IMR-90 (cell line): ENCODE measurements at regions not wholly inside any gene's neighbourhood (a gene's known extent, or its start where the extent isn't known, plus 50 kb on each side); places are given as distances from the start of the nearest gene placed in this dataset.

Experiments used
- ATAC-seq: fragments of 200-7000 bp; cut with Tn5 transposase; 2 replicates; pipeline ENCODE4 v1.9.1; 2020; ENCODE audit warnings: low read depth, mild to moderate bottlenecking, moderate library complexity
- BruUV-seq: library from RNA; stranded (reverse); fragments of 400-500 nt; replicated peaks from 2 replicates; lab custom pipeline; 2021; lab: Mats Ljungman, UMichigan
- CTCF ChIA-PET: fragments of 300-600 bp; formaldehyde crosslinking; extraction: SDS; loops from one replicate; lab custom pipeline; 2021; ENCODE audit warnings: antibody characterized with exemption; lab: Yijun Ruan, JAX
- POLR2A ChIA-PET: fragments of 300-600 bp; sonication (Branson Sonifier 250); formaldehyde crosslinking; loops from one replicate; lab custom pipeline; 2022; ENCODE audit warnings: antibody characterized with exemption; ENCODE audit not compliant: unreplicated experiment; lab: Charles Lee
- DNase-seq: peaks from one replicate; pipeline ENCODE4 v3.0.0; 2013
- H2AFZ ChIP-seq: replicated peaks from 2 replicates; pipeline ENCODE3; 2013; ENCODE audit warnings: low read length, mild to moderate bottlenecking; ENCODE audit not compliant: poor library complexity
- H2AK5ac ChIP-seq: 2 replicates; pipeline ENCODE4 v1.6.1; 2013; ENCODE audit warnings: low read depth, low read length, inconsistent platforms
- H2AK9ac ChIP-seq: replicated peaks from 2 replicates; pipeline ENCODE3; 2013; ENCODE audit warnings: mild to moderate bottlenecking, low read depth, low read length, moderate library complexity; ENCODE audit not compliant: poor library complexity
- H2BK120ac ChIP-seq: 2 replicates; pipeline ENCODE4 v1.6.1; 2013; ENCODE audit warnings: low read depth, low read length, inconsistent platforms
- H2BK15ac ChIP-seq: 3 replicates; pipeline ENCODE4 v1.6.1; 2013; ENCODE audit warnings: low read depth, low read length, inconsistent platforms
- H2BK20ac ChIP-seq: 2 replicates; pipeline ENCODE4 v1.6.1; 2013; ENCODE audit warnings: low read depth, mild to moderate bottlenecking, inconsistent platforms, low read length, moderate library complexity
- H2BK5ac ChIP-seq: 2 replicates; pipeline ENCODE4 v1.6.1; 2013; ENCODE audit warnings: mild to moderate bottlenecking, low read depth, low read length, inconsistent platforms; ENCODE audit not compliant: poor library complexity, severe bottlenecking
- H3K14ac ChIP-seq: replicated peaks from 2 replicates; pipeline ENCODE4 v1.6.1; 2013; ENCODE audit warnings: low read depth, low read length, inconsistent platforms
- H3K18ac ChIP-seq: 2 replicates; pipeline ENCODE4 v1.6.1; 2013; ENCODE audit warnings: low read depth, low read length, control low read depth
- H3K23ac ChIP-seq: 2 replicates; pipeline ENCODE4 v1.6.1; 2013; ENCODE audit warnings: low read depth, low read length, inconsistent platforms
- H3K27ac ChIP-seq: 2 replicates; pipeline ENCODE4 v1.5.1; 2013; ENCODE audit warnings: mild to moderate bottlenecking, control low read depth, low read length; ENCODE audit not compliant: insufficient read depth
- H3K27me3 ChIP-seq: 2 replicates; pipeline ENCODE4 v1.6.1; 2013; ENCODE audit warnings: low read length; ENCODE audit not compliant: control insufficient read depth, insufficient read depth
- H3K36me3 ChIP-seq: 2 replicates; pipeline ENCODE4 v1.6.1; 2013; ENCODE audit warnings: low read length, mixed read lengths; ENCODE audit not compliant: control insufficient read depth, insufficient read depth
- H3K4ac ChIP-seq: 2 replicates; pipeline ENCODE4 v1.6.1; 2013; ENCODE audit warnings: low read depth, low read length, inconsistent platforms
- H3K4me1 ChIP-seq: 2 replicates; pipeline ENCODE4 v1.6.1; 2013; ENCODE audit warnings: low read length, mixed read lengths; ENCODE audit not compliant: control insufficient read depth, insufficient read depth
- H3K4me2 ChIP-seq: 2 replicates; pipeline ENCODE4 v1.6.1; 2013; ENCODE audit warnings: low read depth, mild to moderate bottlenecking, control low read depth, low read length, moderate library complexity
- H3K4me3 ChIP-seq: 2 replicates; pipeline ENCODE4 v1.5.1; 2013; ENCODE audit warnings: low read depth, mild to moderate bottlenecking, control low read depth, low read length, moderate library complexity; ENCODE audit not compliant: insufficient read depth
- H3K56ac ChIP-seq: 2 replicates; pipeline ENCODE4 v1.6.1; 2013; ENCODE audit warnings: low read length, inconsistent platforms; ENCODE audit not compliant: insufficient read depth; ENCODE audit errors: extremely low read depth
- H3K79me1 ChIP-seq, 2 experiments: 2 replicates each; pipeline ENCODE4 v1.6.1; 2013; ENCODE audit warnings: low read length in 2 of 2, inconsistent platforms in 1 of 2, low read depth in 1 of 2
- H3K9ac ChIP-seq: 2 replicates; pipeline ENCODE4 v1.6.1; 2013; ENCODE audit warnings: low read depth, low read length, control low read depth
- H3K9me1 ChIP-seq: 2 replicates; pipeline ENCODE4 v1.6.1; 2013; ENCODE audit warnings: low read length, inconsistent platforms; ENCODE audit not compliant: insufficient read depth
- H3K9me3 ChIP-seq: 2 replicates; pipeline ENCODE4 v1.6.1; 2013; ENCODE audit warnings: low read length; ENCODE audit not compliant: control insufficient read depth, insufficient read depth
- H4K20me1 ChIP-seq: 2 replicates; pipeline ENCODE4 v1.6.1; 2013; ENCODE audit warnings: low read length, inconsistent platforms; ENCODE audit not compliant: insufficient read depth
- H4K5ac ChIP-seq: 2 replicates; pipeline ENCODE4 v1.6.1; 2013; ENCODE audit warnings: mild to moderate bottlenecking, low read depth, low read length, control low read depth
- H4K8ac ChIP-seq, 2 experiments: 2 replicates each; pipeline ENCODE4 v1.6.1; 2013; ENCODE audit warnings: low read depth in 2 of 2, low read length in 2 of 2, control low read depth in 1 of 2, inconsistent platforms in 1 of 2
- H4K91ac ChIP-seq: 2 replicates; pipeline ENCODE4 v1.6.1; 2013; ENCODE audit warnings: low read depth, low read length, inconsistent platforms; ENCODE audit not compliant: insufficient read depth
- CEBPB ChIP-seq: IDR thresholded peaks from 2 replicates; pipeline ENCODE4 v1.6.1; 2012; ENCODE audit warnings: low read depth, low read length, improper control_type of control experiment
- CTCF ChIP-seq: conservative IDR thresholded peaks from 2 replicates; pipeline ENCODE4 v1.5.1; 2012; ENCODE audit warnings: mild to moderate bottlenecking, low read depth, low read length, improper control_type of control experiment
- FOS ChIP-seq: fragments of 150-350 bp; IDR thresholded peaks from 2 replicates; pipeline ENCODE4 v1.6.1; 2016; ENCODE audit warnings: low read depth, low read length
- MAFK ChIP-seq: IDR thresholded peaks from 2 replicates; pipeline ENCODE4 v1.6.1; 2012; ENCODE audit warnings: low read depth, low read length, improper control_type of control experiment
- MAZ ChIP-seq: IDR thresholded peaks from 2 replicates; pipeline ENCODE4 v1.6.1; 2012; ENCODE audit warnings: low read depth, mild to moderate bottlenecking, low read length, improper control_type of control experiment, moderate library complexity, borderline replicate concordance
- RAD21 ChIP-seq: IDR thresholded peaks from 2 replicates; pipeline ENCODE4 v1.6.1; 2012; ENCODE audit warnings: low read length, improper control_type of control experiment
- RCOR1 ChIP-seq: IDR thresholded peaks from 2 replicates; pipeline ENCODE4 v1.6.1; 2012; ENCODE audit warnings: mild to moderate bottlenecking, low read length, improper control_type of control experiment; ENCODE audit not compliant: insufficient replicate concordance
- SMC3 ChIP-seq: fragments of 150-350 bp; IDR thresholded peaks from 2 replicates; pipeline ENCODE4 v1.6.1; 2016; ENCODE audit warnings: low read depth, mild to moderate bottlenecking, antibody characterized with exemption, low read length, moderate library complexity
- USF2 ChIP-seq: fragments of 150-350 bp; IDR thresholded peaks from 2 replicates; pipeline ENCODE4 v1.6.1; 2017; ENCODE audit warnings: mild to moderate bottlenecking, antibody characterized with exemption, low read length, low read depth
- WGBS, 2 experiments: methylation state at CpG; one replicate each; pipeline versions ENCODE4 v1.1.5 to v1.1.7; 2013; ENCODE audit warnings: missing lambda C conversion rate in 2 of 2; ENCODE audit not compliant: insufficient read length in 1 of 2; ENCODE audit errors: extremely low coverage in 2 of 2; 5-methylcytosine and 5-hydroxymethylcytosine counted together
- dilution Hi-C: fragments of 300-500 bp; cut with HindIII; formaldehyde crosslinking; loops from one replicate; pipeline ENCODE4 v1.14.3; 2018; ENCODE audit warnings: low sequenced_read_pairs; ENCODE audit not compliant: unreplicated experiment
- in situ Hi-C: fragments of 300-500 bp; cut with MboI; formaldehyde crosslinking; loops from 3 replicates; pipeline ENCODE4 v1.14.3; 2019; ENCODE audit warnings: low sequenced_read_pairs, inconsistent platforms, mixed read lengths
- intact Hi-C: fragments of 100-400 bp; cut with micrococcal nuclease; formaldehyde crosslinking; loops from 2 replicates; pipeline ENCODE4 v1.10.0; 2022

- POLR2A ChIA-PET = no interaction called here
- Histone ChIP-seq H3K4me3 (no peak overlapping the region), H3K4me2 (no peak overlapping the region), H4K5ac (no peak overlapping the region), H3K79me1 (no peaks in the 10 kb centered on the region), H3K56ac (no peak overlapping the region), H3K36me3 (no peaks in the 10 kb centered on the region), H3K23ac (no peak overlapping the region), H3K9me3 (peaks cover 6% of the 10 kb centered on the region; the same call in 1 of the 2 replicates), H3K27me3 (peaks cover 2% of the 10 kb centered on the region; the same call in 1 of the 2 replicates), H3K4ac (no peak overlapping the region), H3K9me1 (no peaks in the 10 kb centered on the region), H4K8ac (no peak overlapping the region), H3K4me1 (no peaks in the 10 kb centered on the region), H2BK5ac (no peak overlapping the region), H3K18ac (no peak overlapping the region), H2BK20ac (no peak overlapping the region), H3K9ac (no peak overlapping the region), H2BK120ac (no peak overlapping the region), H3K27ac (no peak overlapping the region), H2BK15ac (no peak overlapping the region), H4K91ac (no peak overlapping the region), H2AFZ (no peak overlapping the region), H2AK9ac (no peak overlapping the region), H3K14ac (no peak overlapping the region), H4K20me1 (no peaks in the 10 kb centered on the region), H2AK5ac (no peak overlapping the region)
- CTCF ChIA-PET = no interaction called here
- no peak for ATAC-seq
- dilution Hi-C loops (no loop called here), in situ Hi-C loops (no loop called here), intact Hi-C loops (no loop called here)
- 60% methylated on average over 1 of the region's 3 CpGs; no CpG with 5 or more reads in 1 of the 2 experiments for WGBS, 2 experiments
- no peak for DNase-seq
- no TSS peak for BruUV-seq
- TF ChIP-seq USF2 (no peak), FOS (no peak), MAZ (no peak), MAFK (no peak), SMC3 (no peak), RCOR1 (no peak), RAD21 (no peak), CTCF (no peak), CEBPB (no peak)
Measured at GRCh38 chr2:239489481-239489880, 88.7 kb upstream of the HDAC4 start.
